ENCODE measurements at regions not wholly inside any gene's neighbourhood (a gene's known extent, or its start where the extent isn't known, plus 50 kb on each side); places are given as distances from the start of the nearest gene placed in this dataset.

DNA sequence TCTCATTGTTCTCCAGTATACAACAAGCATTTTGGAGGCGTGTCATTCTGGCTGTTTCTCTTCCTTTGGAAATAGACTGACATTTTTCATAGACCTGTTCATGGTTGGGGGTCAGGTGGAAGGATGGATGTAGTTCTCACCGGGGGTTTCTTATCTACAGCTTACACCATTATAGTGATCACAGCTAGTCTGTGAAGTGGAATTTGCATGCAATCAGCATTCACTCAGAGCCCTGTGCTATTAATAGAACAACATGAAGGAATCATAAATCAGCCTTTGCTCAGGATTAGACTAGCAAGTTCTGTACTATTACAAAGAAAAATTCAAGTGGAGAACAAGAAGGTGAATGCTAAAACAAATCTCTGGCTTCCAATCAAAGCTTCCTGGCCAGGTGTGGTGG is 132.6 kb upstream of the PUDP start:
- H3K27ac ChIP-seq (replicated peaks; ENCODE audit: low read length) = no peak overlapping the region
- H3K18ac ChIP-seq (ENCODE audit: low read length) = no peak overlapping the region
- no peak overlapping the region for H3K23ac ChIP-seq (ENCODE audit: low read depth, low read length, poor library complexity)
- no peak overlapping the region for H2BK15ac ChIP-seq (ENCODE audit: low read length)
- H2AFZ ChIP-seq (ENCODE audit: low read length) = no peak overlapping the region
- H3K27me3 ChIP-seq (ENCODE audit: control insufficient read depth in 3 of 3, insufficient read depth in 3 of 3, low read depth in 1 of 3, low read length in 3 of 3) = no peaks in the 10 kb centered on the region
- no peaks in the 10 kb centered on the region for H3K9me3 ChIP-seq (replicated peaks in 1 of 2; ENCODE audit: control insufficient read depth in 2 of 2, insufficient read depth in 1 of 2, low read depth in 1 of 2, low read length in 2 of 2)
- H3K36me3 ChIP-seq (replicated peaks in 1 of 2; ENCODE audit: control insufficient read depth in 2 of 2, insufficient read depth in 2 of 2, low read length in 2 of 2) = no peaks in the 10 kb centered on the region
- WGBS, 2 donors (ENCODE audit: extremely low coverage in 2 of 2, insufficient read length in 2 of 2, insufficient replicate concordance in 1 of 2) = no CpG with 5 or more reads among the region's 2 CpGs
- H2BK12ac ChIP-seq (ENCODE audit: low read length) = no peak overlapping the region
- no peak overlapping the region for H3K9ac ChIP-seq (ENCODE audit: low read depth, low read length, poor library complexity)
- no peak overlapping the region for H4K91ac ChIP-seq (ENCODE audit: low read depth, low read length, poor library complexity)
- no peak for DNase-seq (ENCODE audit: low spot score)
- H2BK5ac ChIP-seq (ENCODE audit: low read length) = no peak overlapping the region
- no peak overlapping the region for H2BK120ac ChIP-seq (ENCODE audit: low read depth, low read length)
- H3K79me1 ChIP-seq (ENCODE audit: low read depth, low read length) = no peaks in the 10 kb centered on the region
- H3K4me2 ChIP-seq (ENCODE audit: insufficient read depth, low read length, poor library complexity, severe bottlenecking) = no peak overlapping the region
- H3K4me3 ChIP-seq (ENCODE audit: low read length in 2 of 2) = no peak overlapping the region
- H2AK5ac ChIP-seq (ENCODE audit: low read depth, low read length) = no peak overlapping the region
- H4K8ac ChIP-seq (ENCODE audit: low read depth, low read length) = no peak overlapping the region
- no peaks in the 10 kb centered on the region for H3K4me1 ChIP-seq (ENCODE audit: control insufficient read depth in 2 of 2, insufficient read depth in 1 of 2, low read depth in 1 of 2, low read length in 2 of 2)
- no peak overlapping the region for H3K4ac ChIP-seq (ENCODE audit: low read length)
- no peak overlapping the region for H3K14ac ChIP-seq (ENCODE audit: low read length)

DNA sequence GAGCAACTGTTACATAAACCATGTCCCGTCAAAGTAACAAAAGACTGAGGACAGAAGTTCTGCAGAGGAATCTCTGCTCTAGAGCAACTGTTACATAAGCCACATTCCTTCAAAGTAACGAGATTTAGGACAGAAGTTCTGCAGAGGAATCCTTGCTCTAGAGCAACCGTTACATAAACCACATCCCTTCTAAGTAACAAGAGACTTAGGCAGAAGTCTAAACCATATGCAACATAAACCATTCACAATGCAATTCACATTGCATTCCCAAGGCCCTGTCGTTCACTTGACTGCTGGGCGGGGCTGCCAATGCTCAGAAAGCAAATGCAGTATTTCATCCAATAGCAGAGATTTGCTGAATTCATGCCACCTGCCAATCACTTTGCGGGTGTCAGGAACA is 124.4 kb upstream of the PUDP start:
- no peaks in the 10 kb centered on the region for H3K27me3 ChIP-seq (ENCODE audit: control insufficient read depth in 3 of 3, insufficient read depth in 3 of 3, low read depth in 1 of 3, low read length in 3 of 3)
- H3K4me2 ChIP-seq (ENCODE audit: insufficient read depth, low read length, poor library complexity, severe bottlenecking) = no peak overlapping the region
- H4K91ac ChIP-seq (ENCODE audit: low read depth, low read length, poor library complexity) = no peak overlapping the region
- H2AK5ac ChIP-seq (ENCODE audit: low read depth, low read length) = no peak overlapping the region
- H3K27ac ChIP-seq (replicated peaks; ENCODE audit: low read length) = no peak overlapping the region
- no peak overlapping the region for H3K23ac ChIP-seq (ENCODE audit: low read depth, low read length, poor library complexity)
- H2BK5ac ChIP-seq (ENCODE audit: low read length) = no peak overlapping the region
- no peak overlapping the region for H2BK12ac ChIP-seq (ENCODE audit: low read length)
- H3K18ac ChIP-seq (ENCODE audit: low read length) = no peak overlapping the region
- no peaks in the 10 kb centered on the region for H3K4me1 ChIP-seq (ENCODE audit: control insufficient read depth in 2 of 2, insufficient read depth in 1 of 2, low read depth in 1 of 2, low read length in 2 of 2)
- H3K79me1 ChIP-seq (ENCODE audit: low read depth, low read length) = no peaks in the 10 kb centered on the region
- H3K4me3 ChIP-seq (ENCODE audit: low read length in 2 of 2) = no peak overlapping the region
- no peak overlapping the region for H4K8ac ChIP-seq (ENCODE audit: low read depth, low read length)
- no peak for DNase-seq (ENCODE audit: low spot score)
- no peak overlapping the region for H3K4ac ChIP-seq (ENCODE audit: low read length)
- no peaks in the 10 kb centered on the region for H3K9me3 ChIP-seq (replicated peaks in 1 of 2; ENCODE audit: control insufficient read depth in 2 of 2, insufficient read depth in 1 of 2, low read depth in 1 of 2, low read length in 2 of 2)
- H2BK15ac ChIP-seq (ENCODE audit: low read length) = no peak overlapping the region
- no CpG with 5 or more reads among the region's 6 CpGs for WGBS, 2 donors (ENCODE audit: extremely low coverage in 2 of 2, insufficient read length in 2 of 2, insufficient replicate concordance in 1 of 2)
- no peak overlapping the region for H2AFZ ChIP-seq (ENCODE audit: low read length)
- H3K14ac ChIP-seq (ENCODE audit: low read length) = no peak overlapping the region
- no peak overlapping the region for H2BK120ac ChIP-seq (ENCODE audit: low read depth, low read length)
- no peak overlapping the region for H3K9ac ChIP-seq (ENCODE audit: low read depth, low read length, poor library complexity)
- H3K36me3 ChIP-seq (replicated peaks in 1 of 2; ENCODE audit: control insufficient read depth in 2 of 2, insufficient read depth in 2 of 2, low read length in 2 of 2) = no peaks in the 10 kb centered on the region

DNA sequence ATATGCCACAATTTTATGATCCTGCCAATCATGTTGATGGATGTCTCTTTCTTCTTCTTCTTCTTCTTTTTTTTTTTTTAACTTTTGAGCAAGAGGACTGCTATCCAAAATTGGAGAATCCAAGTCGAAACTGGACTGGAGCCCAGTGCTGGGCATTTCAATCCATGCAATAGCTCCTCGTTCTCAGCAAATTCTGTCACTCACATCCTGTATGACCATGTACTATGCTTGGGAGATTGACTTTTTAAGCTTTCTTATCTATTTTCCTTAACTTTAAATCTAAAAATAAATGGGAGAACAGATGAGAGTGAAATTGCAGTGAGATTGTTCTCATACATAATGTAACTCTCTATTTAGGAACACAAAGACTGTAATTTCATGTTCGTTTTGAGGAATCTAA is 123.0 kb upstream of the PUDP start:
- no CpG with 5 or more reads among the region's 3 CpGs for WGBS, 2 donors (ENCODE audit: extremely low coverage in 2 of 2, insufficient read length in 2 of 2, insufficient replicate concordance in 1 of 2)
- Histone ChIP-seq H2AFZ (ENCODE audit: low read length) (no peak overlapping the region), H4K91ac (ENCODE audit: low read depth, low read length, poor library complexity) (no peak overlapping the region), H3K36me3 (replicated peaks in 1 of 2; ENCODE audit: control insufficient read depth in 2 of 2, insufficient read depth in 2 of 2, low read length in 2 of 2) (no peaks in the 10 kb centered on the region), H3K27ac (replicated peaks; ENCODE audit: low read length) (no peak overlapping the region), H2AK5ac (ENCODE audit: low read depth, low read length) (no peak overlapping the region), H3K9me3 (replicated peaks in 1 of 2; ENCODE audit: control insufficient read depth in 2 of 2, insufficient read depth in 1 of 2, low read depth in 1 of 2, low read length in 2 of 2) (no peaks in the 10 kb centered on the region), H3K4ac (ENCODE audit: low read length) (no peak overlapping the region), H2BK5ac (ENCODE audit: low read length) (no peak overlapping the region), H3K27me3 (ENCODE audit: control insufficient read depth in 3 of 3, insufficient read depth in 3 of 3, low read depth in 1 of 3, low read length in 3 of 3) (no peaks in the 10 kb centered on the region), H3K9ac (ENCODE audit: low read depth, low read length, poor library complexity) (no peak overlapping the region), H4K8ac (ENCODE audit: low read depth, low read length) (no peak overlapping the region), H3K4me3 (ENCODE audit: low read length in 2 of 2) (no peak overlapping the region), H3K79me1 (ENCODE audit: low read depth, low read length) (no peaks in the 10 kb centered on the region), H3K14ac (ENCODE audit: low read length) (no peak overlapping the region), H3K18ac (ENCODE audit: low read length) (no peak overlapping the region), H3K4me1 (ENCODE audit: control insufficient read depth in 2 of 2, insufficient read depth in 1 of 2, low read depth in 1 of 2, low read length in 2 of 2) (no peaks in the 10 kb centered on the region), H3K23ac (ENCODE audit: low read depth, low read length, poor library complexity) (no peak overlapping the region), H2BK15ac (ENCODE audit: low read length) (no peak overlapping the region), H2BK120ac (ENCODE audit: low read depth, low read length) (no peak overlapping the region), H2BK12ac (ENCODE audit: low read length) (no peak overlapping the region), H3K4me2 (ENCODE audit: insufficient read depth, low read length, poor library complexity, severe bottlenecking) (no peak overlapping the region)
- DNase-seq (ENCODE audit: low spot score) = no peak

DNA sequence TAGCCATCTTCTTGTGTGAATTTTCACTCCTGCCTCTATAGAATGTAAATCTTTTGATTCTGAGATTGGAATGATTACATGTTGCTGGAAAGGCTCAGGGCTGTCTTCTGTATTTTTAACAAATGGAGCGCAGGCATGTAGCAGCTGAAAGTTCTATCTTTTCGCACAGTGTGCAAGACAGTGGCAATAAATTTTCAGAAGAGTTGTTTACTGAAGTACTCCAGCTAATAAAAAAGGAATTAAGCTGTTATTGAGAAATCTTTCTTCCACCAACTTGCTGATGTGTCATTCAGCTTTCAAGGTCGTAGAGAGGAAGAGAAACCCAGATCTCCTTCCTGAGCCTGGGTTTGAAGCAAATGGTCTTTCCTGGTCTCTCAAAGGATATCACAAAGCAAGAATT is 122.0 kb upstream of the PUDP start:
- Histone ChIP-seq H3K9ac (ENCODE audit: low read depth, low read length, poor library complexity) (no peak overlapping the region), H3K4me1 (ENCODE audit: control insufficient read depth in 2 of 2, insufficient read depth in 1 of 2, low read depth in 1 of 2, low read length in 2 of 2) (no peaks in the 10 kb centered on the region), H2BK12ac (ENCODE audit: low read length) (no peak overlapping the region), H3K14ac (ENCODE audit: low read length) (no peak overlapping the region), H3K4ac (ENCODE audit: low read length) (no peak overlapping the region), H3K23ac (ENCODE audit: low read depth, low read length, poor library complexity) (no peak overlapping the region), H3K4me3 (ENCODE audit: low read length in 2 of 2) (no peak overlapping the region), H3K79me1 (ENCODE audit: low read depth, low read length) (no peaks in the 10 kb centered on the region), H2BK15ac (ENCODE audit: low read length) (no peak overlapping the region), H2AFZ (ENCODE audit: low read length) (no peak overlapping the region), H3K36me3 (replicated peaks in 1 of 2; ENCODE audit: control insufficient read depth in 2 of 2, insufficient read depth in 2 of 2, low read length in 2 of 2) (no peaks in the 10 kb centered on the region), H2BK120ac (ENCODE audit: low read depth, low read length) (no peak overlapping the region), H2AK5ac (ENCODE audit: low read depth, low read length) (no peak overlapping the region), H3K4me2 (ENCODE audit: insufficient read depth, low read length, poor library complexity, severe bottlenecking) (no peak overlapping the region), H3K18ac (ENCODE audit: low read length) (no peak overlapping the region), H4K8ac (ENCODE audit: low read depth, low read length) (no peak overlapping the region), H3K27me3 (ENCODE audit: control insufficient read depth in 3 of 3, insufficient read depth in 3 of 3, low read depth in 1 of 3, low read length in 3 of 3) (no peaks in the 10 kb centered on the region), H4K91ac (ENCODE audit: low read depth, low read length, poor library complexity) (no peak overlapping the region), H2BK5ac (ENCODE audit: low read length) (no peak overlapping the region), H3K27ac (replicated peaks; ENCODE audit: low read length) (no peak overlapping the region), H3K9me3 (replicated peaks in 1 of 2; ENCODE audit: control insufficient read depth in 2 of 2, insufficient read depth in 1 of 2, low read depth in 1 of 2, low read length in 2 of 2) (no peaks in the 10 kb centered on the region)
- no peak for DNase-seq (ENCODE audit: low spot score)
- WGBS, 2 donors (ENCODE audit: extremely low coverage in 2 of 2, insufficient read length in 2 of 2, insufficient replicate concordance in 1 of 2) = no CpG with 5 or more reads among the region's 3 CpGs
